ENCODE measurements at regions not wholly inside any gene's neighbourhood (a gene's known extent, or its start where the extent isn't known, plus 50 kb on each side); places are given as distances from the start of the nearest gene placed in this dataset.
A peak's percentile ranks its signal among the peaks of the same experiment; 100 is the strongest.

- peaks cover 47% of the 10 kb centered on the region for H3K4me1 ChIP-seq (ENCODE audit: insufficient read depth, low read length)
- no peaks in the 10 kb centered on the region for H4K20me1 ChIP-seq (ENCODE audit: insufficient read depth, low read length)
- no TSS peak for BruUV-seq (replicated peaks)
- peak overlapping the region; percentile 74 for H3K4me2 ChIP-seq (ENCODE audit: low read depth, low read length)
- H3K79me2 ChIP-seq (ENCODE audit: insufficient read depth, low read length), result no peaks in the 10 kb centered on the region
- DNase-seq (ENCODE audit: low spot score) (no peak), ATAC-seq (peak; percentile 62), FAIRE-seq (no peak)
- H3K4me3 ChIP-seq (replicated peaks in 1 of 3; ENCODE audit: insufficient read depth in 1 of 3, low read depth in 2 of 3, low read length in 3 of 3), result peak overlapping the region; percentile 37 to 72 (median 58)
- no peak overlapping the region for H3K27ac ChIP-seq (ENCODE audit: extremely low read length, insufficient read depth, low read length)
- no peaks in the 10 kb centered on the region for H3K9me3 ChIP-seq (ENCODE audit: low read length)
- intact Hi-C loops (cut with micrococcal nuclease; ENCODE audit: unreplicated experiment) (loop anchor here (5.0 to 10.0 kb wide), 3 partner anchors 199 to 559 kb away; no protein-coding TSS in a partner anchor), in situ Hi-C loops (cut with HindIII; ENCODE audit: extremely low pct_ligation_motif_present, low pct_unique_long_range_greater_than_20kb) (loop anchor here (10.0 kb wide), 1 partner anchor 419 kb away; no protein-coding TSS in a partner anchor)
- POLR2A ChIA-PET, result no interaction called here
- H2AFZ ChIP-seq (ENCODE audit: low read length), result no peak overlapping the region
- H3K9ac ChIP-seq (ENCODE audit: insufficient read depth, low read depth, low read length), result no peak overlapping the region
- H3K27me3 ChIP-seq (ENCODE audit: control insufficient read depth in 1 of 2, insufficient read depth in 2 of 2, low read length in 2 of 2), result peaks cover 9 to 54% of the 10 kb centered on the region in 2 experiments
- WGBS (ENCODE audit: low lambda C conversion rate), result 45% methylated on average over 20 of the region's 53 CpGs
- H3K36me3 ChIP-seq (replicated peaks in 1 of 2; ENCODE audit: control insufficient read depth in 1 of 2, insufficient read depth in 2 of 2, low read length in 2 of 2), result no peaks in the 10 kb centered on the region
- CTCF ChIA-PET (ENCODE audit: low intra/inter-chr PET ratio, low total read pairs), result no interaction called here
- TF ChIP-seq ZBED4 (CRISPR knock-in tag; IDR thresholded peaks at IDR 0.05; ENCODE audit: borderline replicate concordance) (peak; percentile 18; the same call in 1 of the 2 replicates), KMT2A (CRISPR knock-in tag; IDR thresholded peaks at IDR 0.05) (0 out of 2 replicates have a peak, but pooled peaks have one; percentile 25), HIVEP1 (CRISPR knock-in tag; IDR thresholded peaks at IDR 0.05) (peak; percentile 42; the same call in 1 of the 2 replicates), RBFOX2 (IDR thresholded peaks at IDR 0.05; ENCODE audit: low read depth, low read length) (peak; percentile 43; the same call in 1 of the 2 replicates), ZNF691 (CRISPR knock-in tag; IDR thresholded peaks at IDR 0.05; ENCODE audit: borderline replicate concordance, low read depth) (no peak), ZNF501 (CRISPR knock-in tag; IDR thresholded peaks at IDR 0.05) (peak; percentile 34; the same call in 1 of the 2 replicates), ZFY (CRISPR knock-in tag; IDR thresholded peaks at IDR 0.05) (peak; percentile 33; the same call in 1 of the 2 replicates), ZBTB7B (CRISPR knock-in tag; IDR thresholded peaks at IDR 0.05) (peak; percentile 26; the same call in 1 of the 2 replicates), ZNF275 (CRISPR knock-in tag; IDR thresholded peaks at IDR 0.05; ENCODE audit: borderline replicate concordance) (no peak), HNF4A (CRISPR knock-in tag; IDR thresholded peaks at IDR 0.05) (peak; percentile 28; the same call in 1 of the 2 replicates), SETDB1 (CRISPR knock-in tag; IDR thresholded peaks at IDR 0.05; ENCODE audit: borderline replicate concordance) (no peak), GABPB1 (CRISPR knock-in tag; IDR thresholded peaks at IDR 0.05) (0 out of 2 replicates have a peak, but pooled peaks have one; percentile 4)
Observed at GRCh38 chr11:16603890-16604793, 134.3 kb upstream of the C11orf58 start.
